C4-2B (cell line): ENCODE measurements at regions not wholly inside any gene's neighbourhood (a gene's known extent, or its start where the extent isn't known, plus 50 kb on each side); places are given as distances from the start of the nearest gene placed in this dataset.

Source experiments
- ZFX ChIP-seq: fragments of 450-650 bp; IDR thresholded peaks from 2 replicates; pipeline ENCODE4 v1.6.1; 2017
- TF ChIP-seq, protein P1 (sequence below): fragments of 450-650 bp; conservative IDR thresholded peaks from 2 replicates; pipeline ENCODE4 v1.5.1; 2017; ENCODE audit warnings: mild to moderate bottlenecking

DNA sequence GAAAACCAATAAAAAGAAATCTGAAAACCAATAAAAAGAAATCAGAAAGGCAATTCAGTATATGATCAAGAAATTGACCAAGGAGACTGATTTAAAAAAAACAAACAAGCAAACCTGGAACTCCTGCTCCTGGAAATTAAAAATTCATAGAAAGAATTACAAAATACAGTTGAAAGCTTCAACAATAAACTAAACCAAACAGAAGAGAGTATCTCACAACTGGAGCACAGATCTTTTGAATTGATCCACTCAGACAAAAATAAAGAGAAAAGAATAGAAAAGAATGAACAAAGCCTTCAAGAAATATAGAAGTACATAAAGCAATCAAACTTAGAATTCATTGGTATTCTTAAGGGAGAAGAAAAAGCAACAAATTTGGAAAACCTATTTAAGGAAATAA is 271.4 kb downstream of the MBNL1 start:
- TF ChIP-seq, protein P1, sequence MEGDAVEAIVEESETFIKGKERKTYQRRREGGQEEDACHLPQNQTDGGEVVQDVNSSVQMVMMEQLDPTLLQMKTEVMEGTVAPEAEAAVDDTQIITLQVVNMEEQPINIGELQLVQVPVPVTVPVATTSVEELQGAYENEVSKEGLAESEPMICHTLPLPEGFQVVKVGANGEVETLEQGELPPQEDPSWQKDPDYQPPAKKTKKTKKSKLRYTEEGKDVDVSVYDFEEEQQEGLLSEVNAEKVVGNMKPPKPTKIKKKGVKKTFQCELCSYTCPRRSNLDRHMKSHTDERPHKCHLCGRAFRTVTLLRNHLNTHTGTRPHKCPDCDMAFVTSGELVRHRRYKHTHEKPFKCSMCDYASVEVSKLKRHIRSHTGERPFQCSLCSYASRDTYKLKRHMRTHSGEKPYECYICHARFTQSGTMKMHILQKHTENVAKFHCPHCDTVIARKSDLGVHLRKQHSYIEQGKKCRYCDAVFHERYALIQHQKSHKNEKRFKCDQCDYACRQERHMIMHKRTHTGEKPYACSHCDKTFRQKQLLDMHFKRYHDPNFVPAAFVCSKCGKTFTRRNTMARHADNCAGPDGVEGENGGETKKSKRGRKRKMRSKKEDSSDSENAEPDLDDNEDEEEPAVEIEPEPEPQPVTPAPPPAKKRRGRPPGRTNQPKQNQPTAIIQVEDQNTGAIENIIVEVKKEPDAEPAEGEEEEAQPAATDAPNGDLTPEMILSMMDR = no peak
- no peak for TF ChIP-seq ZFX
